ENCODE measurements at regions not wholly inside any gene's neighbourhood (a gene's known extent, or its start where the extent isn't known, plus 50 kb on each side); places are given as distances from the start of the nearest gene placed in this dataset.

DNA sequence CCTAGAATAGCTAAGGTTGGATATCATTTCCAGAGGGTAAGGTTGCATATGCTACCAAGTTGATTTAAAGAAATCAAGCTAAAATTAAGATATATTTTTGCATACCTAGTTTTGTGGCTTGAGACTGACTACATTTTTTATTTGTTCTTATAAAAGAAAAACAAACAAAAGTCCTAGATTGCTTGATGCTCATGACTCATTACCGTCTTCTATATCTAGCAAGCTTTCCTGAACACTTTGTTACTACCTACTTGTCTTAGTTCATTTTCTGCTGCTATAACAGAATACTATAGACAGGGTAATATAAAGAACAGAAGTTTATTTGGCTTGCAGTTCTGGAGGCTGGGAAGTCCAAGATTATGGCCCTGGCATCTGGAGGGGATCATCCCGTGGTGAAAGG lies 152.1 kb upstream of the THRB start:
- no peak for DNase-seq

DNA sequence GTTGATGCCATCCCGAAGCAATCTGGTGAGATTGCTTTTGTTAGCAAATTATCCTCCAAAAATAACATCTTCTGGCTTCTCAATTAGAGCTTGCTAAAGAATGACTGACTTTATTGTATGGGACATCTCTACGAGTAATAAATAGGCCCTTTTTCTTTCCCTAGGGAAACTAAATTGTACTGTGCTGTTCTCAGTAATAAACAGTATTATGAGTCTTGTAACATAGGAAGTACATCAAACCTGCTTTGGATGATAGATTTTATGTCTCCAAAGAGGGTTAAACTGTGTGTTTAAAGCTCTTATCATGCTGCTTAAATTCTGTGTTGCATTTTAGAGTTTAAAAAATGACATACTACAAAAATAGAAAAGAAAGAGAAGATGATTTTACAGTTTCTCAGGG lies 153.4 kb upstream of the THRB start:
- no peak for DNase-seq

DNA sequence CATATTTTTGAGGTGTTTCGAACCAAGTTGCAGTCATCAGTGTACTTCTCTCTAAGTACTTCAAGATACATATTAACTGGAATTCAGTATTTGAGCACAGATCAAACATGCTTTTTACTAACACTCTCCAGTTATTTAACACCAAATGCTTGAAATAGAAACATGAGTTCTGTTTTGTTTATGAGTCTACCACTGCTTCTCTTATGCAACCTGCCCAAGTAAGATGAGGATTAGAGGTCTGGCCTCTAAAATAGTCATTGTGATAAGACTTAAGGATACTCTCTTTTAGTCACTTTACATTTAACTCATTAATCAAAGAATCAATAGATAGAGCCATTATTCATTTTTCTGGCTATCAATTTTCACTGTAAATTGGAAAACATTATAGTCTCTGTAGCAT lies 156.2 kb upstream of the THRB start:
- no peak for DNase-seq

DNA sequence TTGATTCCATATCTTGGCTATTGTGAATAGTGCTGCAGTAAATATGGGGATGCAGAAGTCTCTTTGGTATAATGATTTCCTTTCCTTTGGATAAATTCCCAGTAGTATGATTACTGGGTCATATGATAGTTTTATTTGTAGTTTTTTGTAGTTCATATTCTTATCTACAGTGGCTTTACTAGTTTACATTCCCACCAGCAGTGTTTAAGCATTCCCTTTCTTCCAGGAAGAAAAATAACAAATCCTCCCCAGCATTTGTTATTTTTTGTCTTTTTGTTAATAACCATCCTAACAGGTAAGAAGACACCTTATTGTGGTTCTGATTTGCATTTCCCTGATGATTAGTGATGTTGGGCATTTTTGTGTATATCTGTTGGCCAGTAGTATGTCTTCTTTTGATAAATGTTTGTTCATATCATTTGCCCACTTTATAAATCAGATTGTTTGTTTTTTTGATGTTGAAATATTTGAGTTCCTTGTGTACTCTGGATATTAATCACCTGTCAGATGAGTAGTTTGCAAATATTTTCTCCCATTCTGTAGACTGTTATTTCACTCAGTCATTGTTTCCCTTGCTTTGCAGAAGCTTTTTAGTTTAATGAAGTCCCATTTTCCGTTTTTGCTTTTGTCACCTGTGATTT lies 163.3 kb upstream of the THRB start:
- no peak for DNase-seq

DNA sequence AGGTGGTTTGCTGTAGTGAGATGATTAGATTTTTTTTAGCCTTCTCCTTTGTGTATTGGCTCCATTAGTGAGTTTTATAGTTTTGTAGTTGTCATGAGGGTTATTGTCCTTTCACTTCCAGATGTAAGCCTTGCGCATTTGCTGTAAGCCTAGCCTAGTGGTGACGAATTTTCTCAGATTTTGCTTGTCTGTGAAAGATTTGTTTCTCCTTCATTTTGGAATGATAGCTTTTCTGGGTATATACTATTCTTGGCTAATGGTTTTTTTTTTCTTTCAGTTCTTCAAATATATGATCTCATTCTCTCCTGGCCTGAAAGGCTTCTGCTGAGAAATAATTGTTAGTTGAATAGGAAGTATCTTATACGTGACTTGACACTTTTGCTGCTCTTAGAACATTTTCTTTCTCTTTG lies 166.5 kb upstream of the THRB start:
- DNase-seq = no peak

DNA sequence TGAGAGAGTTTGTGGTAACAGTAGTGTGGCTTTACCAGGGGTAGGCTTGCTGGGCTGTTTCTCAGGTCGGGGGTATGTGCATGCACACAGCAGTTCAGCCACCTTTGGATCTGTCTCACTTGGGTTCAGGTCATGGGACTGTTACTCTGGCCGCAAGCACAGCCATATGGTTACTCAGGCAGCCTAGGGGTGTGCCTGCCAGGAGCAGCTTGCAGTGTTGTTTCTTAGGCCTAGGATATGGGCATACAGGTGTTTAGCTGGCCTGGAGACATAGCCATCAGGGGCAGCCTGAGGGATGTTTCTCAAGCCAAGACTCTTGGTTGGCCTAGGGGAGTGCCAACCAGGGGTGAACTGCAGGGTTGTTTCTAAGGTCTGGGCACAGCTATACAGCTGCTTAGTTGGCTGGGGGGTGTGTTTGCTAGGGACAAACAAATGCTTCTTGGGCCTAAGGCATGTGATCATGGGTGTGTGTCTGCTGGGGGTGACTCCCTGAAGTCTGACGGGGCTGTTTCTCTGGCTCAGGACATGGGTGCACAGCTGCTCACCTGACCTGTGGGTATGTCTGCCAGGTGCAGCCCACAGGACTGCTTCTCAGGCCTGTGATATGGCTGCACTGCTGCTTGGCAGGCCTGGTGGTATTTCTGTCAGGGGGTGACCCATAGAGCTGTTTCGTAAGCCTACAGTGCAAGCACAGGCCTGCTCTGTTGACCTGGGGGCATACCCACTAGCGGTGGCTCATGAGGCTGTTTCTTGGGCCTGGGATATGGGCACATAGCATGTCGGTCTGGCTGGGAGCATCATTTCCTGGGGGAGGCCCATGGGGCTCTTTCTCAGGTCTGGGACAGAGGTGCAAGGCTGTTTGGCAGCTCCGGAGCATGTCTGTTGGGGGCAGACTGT lies 168.0 kb upstream of the THRB start:
- DNase-seq = no peak

DNA sequence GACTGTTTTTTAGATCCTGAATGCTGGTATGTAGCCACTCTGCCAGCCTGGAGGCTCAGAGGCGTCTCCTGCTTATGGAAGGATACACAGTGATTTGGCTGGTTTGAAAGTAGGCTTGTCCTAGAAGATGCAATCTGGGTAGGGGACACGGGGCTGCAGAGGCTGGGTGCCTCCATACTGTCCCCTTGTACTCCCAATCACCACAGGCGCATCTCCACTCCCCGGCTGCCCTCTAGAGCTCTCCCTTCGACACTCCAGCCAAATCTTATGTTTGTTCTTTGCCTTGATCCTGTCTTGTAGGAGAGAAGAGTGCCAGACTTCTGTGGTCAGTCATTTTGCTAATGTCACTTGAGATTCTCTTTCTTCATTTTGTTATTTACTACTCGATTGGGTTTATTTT lies 168.8 kb upstream of the THRB start:
- no peak for DNase-seq

DNA sequence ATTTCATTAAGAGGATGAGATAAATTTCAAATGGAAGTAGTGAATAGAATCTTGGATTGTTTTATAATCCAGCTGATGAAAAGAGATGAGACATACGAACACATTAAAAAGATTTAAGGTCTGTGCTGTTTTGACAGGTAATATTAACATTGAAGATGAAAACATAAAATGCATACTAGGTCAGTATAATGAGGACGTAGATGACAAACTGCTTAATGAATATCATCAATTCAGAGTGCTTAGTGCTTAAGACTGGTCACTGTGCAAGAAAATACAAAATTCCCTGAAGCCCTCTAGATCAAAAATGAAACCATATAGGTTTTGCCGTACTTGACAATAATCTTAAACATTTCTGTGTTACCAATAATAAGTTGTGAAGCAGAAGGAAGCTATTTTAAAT lies 173.4 kb upstream of the THRB start:
- no peak for DNase-seq

DNA sequence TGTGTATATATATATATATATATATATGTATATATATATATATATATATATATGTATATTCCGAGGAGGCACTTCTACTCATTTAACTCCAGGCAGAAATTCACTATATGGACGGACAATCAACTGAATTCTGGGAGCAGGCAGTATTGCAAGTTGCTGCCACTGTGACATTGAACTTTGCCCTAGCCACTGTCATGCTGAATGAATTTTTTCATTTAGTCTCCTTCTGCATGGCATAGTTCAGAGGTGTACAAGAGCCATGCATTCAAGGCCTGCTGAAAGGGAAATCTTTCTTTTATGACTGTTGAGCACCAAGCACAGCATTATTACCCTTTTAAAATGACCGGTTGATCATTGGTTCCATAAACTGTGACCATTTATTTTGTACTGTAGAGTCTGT lies 176.2 kb upstream of the THRB start:
- no peak for DNase-seq

DNA sequence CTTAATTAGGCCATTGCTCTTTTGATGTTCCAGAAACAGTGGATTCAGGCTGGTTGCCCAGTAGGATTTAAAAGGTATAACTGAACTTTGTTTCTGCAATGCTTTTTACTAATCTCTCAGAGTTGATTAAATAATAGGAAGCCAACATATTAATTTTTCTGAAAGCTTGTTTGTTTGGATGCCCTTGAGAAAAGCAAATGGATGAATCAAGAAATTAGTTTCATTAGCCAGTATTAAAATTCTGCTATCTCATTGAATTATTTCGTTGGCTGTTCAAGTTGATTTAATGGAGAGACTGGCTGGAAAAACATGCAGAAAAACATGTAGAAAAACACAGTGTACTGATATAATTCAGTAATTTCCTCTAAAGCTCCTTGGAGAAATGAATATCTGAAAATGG lies 178.9 kb upstream of the THRB start:
- no peak for DNase-seq

DNA sequence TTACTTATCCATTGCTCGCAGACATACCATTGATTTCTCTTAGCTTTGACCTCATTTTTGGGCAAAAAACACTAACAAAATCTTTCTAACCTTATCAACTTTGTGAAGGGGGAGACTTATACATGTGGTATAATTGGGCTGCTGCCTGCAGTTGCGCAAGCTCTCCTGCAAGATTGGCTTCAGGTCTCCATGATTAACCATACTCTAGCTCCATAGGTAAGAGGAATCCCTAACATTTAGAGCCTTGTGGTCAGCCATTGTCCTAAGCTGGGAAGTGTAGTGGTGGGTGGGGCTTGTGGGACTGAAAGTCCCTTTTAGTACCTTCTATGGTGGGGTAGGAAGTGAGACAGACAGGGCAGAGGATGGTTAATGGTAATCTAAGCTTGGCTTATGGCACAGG lies 179.6 kb upstream of the THRB start:
- no peak for DNase-seq

DNA sequence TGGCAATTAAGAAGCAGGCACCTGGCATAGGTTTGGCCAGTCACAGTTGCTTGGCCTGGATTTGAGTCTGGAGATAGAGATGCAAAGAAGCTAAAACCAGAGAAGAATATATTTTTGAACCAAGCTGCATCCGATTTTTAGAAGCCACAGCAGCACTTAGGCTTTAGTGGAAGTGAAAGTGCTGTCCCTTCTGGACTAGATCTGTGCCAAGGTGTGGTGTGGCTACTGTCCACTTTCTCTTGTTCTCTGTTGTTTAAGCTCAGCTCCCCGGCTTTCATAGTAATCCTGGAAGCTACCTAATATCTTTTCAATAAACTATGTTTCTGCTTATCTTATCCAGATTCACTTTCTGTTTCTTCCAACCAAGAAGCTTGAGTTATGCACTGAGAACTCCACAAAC lies 183.4 kb upstream of the THRB start:
- no peak for DNase-seq

DNA sequence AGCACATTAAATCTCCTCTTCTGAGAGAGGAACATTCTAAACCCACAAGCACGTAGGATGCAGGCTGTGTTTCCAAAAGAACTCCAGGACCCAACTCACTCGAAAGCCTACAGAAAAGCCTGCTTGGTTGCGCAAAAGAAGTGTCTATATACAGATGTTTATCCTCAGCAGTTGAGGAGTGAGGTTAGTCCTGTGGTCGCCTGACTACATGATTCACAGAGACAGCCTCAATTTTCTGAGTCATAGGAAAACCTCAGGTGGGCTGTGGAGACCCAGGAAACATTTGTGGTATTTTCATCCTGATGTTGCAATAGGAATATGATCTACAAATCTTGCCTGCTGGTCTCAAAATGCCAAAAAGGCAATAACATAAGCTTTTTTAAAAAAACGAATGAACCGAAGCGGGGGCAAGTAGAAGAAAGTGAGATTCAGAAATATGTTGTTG lies 183.8 kb upstream of the THRB start:
- DNase-seq = peak; percentile 72

DNA sequence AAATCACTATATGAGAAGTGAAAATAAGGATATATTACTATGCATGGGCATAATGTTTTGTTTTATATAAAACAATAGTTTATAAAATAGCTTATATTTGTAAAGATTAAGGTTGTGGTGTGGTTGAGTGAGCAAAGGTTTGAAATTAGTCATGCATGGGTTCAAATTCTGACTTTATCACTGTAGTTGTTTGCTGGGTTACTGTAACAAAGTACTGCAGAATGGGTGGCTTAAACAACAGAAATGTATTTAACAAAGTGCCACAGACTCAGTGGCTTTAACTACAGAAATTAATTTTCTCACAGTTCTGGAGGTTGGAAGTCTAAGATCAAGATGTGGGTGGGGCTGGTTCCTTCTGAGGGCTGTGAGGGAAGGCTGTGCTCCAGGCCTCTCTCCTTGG lies 184.8 kb upstream of the THRB start:
- DNase-seq = no peak

DNA sequence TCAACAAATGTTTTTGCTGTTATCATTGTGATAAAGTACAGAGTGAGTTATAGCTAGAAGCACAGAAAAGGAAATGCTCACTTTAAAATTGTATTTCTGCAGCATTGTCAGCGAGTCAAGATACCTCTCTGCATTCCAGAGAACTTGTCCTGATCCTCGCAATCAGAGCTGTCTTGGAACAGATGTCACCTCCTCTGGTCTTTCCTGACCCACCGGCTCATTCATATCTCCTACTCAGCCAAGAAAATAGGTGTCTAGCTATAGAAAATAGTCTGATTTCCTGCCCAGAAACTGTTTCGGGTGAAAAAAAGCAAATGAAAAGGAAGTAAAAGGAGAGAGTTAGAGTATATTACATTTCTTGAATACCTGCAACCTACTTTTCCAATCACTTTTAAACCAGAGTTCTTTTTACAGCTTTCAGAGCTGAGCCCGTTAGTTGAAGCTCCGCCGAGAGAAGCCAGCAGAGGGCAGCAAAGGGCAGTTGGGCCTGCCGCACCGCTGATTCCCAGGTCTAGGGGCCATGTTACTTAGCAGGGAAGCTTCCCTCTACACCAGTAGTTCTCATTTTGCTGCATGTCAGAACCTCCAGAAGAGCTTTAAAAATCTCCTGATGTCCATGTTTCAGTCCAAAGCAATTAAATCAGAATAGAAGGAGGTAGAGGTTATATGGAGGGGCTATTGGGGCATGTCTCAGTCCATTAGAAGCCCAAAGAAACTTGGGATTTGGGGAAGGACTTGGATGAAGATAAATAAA lies 185.7 kb upstream of the THRB start:
- peak; percentile 87 for DNase-seq

DNA sequence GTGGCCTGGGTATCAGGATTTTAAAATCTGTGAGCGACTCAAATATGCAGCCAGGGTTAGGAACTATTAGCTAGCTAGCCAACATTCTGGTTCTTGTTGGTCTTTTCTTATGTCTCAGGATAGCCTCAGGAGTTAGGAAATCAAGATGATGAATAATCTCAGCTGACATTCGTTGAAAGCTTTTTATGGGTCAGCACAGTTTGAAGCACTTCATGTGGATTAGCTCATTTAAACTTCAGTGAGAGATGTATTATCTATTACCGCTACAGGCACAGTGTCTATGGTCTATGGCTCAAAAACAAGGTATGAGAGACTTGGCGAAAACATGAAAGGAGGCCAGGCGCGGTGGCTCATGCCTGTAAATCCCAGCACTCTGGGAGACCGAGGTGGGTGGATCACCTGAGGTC lies 187.5 kb upstream of the THRB start:
- no peak for DNase-seq

DNA sequence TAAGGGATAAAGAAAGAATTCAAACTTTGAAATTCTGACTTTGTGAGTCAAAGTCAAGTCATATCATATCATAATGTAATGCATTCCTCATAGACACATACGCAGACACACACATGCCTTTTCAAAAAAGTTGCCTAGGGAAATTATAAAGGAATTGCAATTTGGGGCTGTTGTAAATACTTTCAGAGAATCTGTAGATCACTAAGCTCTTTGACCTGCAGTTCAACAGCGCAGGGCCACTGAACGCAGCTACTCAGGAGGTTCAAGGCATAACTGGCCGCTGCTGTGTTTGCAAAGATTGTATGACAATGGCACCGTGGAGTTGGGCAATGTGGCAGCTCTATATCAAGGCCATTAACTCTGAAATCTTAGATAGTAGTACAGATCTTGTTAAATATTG lies 188.4 kb upstream of the THRB start:
- no peak for DNase-seq

DNA sequence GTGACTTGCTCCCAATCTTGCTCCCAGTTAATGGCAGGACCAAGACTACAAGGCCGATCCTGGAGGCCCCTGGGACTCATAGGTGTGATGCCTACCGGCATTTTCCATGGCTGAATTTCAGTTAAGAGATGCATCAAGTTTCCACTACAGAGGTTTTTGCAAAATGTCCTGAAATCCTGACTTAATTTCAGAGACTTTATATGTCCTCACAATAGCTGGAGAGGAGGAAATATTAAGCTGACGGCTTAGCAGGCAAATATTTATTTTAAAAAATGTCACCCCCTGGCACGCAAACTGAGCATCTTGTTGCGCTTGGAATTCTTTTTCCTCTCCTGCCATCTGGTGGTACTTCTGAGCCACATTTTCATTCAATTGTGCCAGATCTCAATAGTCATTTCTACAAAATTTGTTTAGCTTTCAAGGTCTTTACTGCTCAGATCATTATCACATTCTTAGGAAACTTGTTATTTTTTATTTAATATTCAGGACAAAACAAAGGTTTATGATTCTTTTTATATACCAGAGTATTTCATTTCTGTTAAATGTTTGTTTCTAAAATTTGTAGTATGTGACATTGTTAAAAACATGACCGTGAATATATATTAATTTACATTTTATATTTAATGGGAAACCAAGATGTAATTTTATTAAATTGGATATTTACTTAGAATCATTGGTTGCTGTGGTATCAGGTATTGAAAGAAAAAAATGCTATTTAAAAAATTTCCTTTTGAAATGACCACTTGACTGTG lies 189.2 kb upstream of the THRB start:
- peak; percentile 77 for DNase-seq

DNA sequence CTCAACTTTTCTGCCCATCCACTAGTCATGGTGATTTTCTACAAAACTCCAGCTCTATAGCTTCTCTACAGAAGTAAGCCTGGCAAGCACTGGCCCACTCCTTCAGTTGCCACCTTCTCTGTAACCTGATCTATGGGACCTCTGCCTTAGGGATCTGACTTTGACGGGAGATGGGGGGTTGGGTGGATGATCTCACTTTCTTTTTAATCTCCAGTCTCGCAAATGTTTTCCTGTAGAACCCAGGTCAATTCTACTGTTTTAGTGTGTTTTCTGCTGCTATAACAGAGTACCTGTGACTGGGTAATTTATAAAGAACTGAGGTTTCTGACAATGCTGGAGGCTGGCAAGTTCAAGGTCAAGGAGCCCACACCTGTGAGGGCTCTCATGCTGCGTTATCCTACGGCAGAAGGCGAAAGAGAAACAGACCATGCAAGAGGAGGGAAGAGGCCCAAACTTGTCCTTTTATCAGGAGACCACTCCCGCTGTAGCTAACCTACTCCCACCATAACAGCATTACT lies 189.9 kb upstream of the THRB start:
- DNase-seq = no peak

DNA sequence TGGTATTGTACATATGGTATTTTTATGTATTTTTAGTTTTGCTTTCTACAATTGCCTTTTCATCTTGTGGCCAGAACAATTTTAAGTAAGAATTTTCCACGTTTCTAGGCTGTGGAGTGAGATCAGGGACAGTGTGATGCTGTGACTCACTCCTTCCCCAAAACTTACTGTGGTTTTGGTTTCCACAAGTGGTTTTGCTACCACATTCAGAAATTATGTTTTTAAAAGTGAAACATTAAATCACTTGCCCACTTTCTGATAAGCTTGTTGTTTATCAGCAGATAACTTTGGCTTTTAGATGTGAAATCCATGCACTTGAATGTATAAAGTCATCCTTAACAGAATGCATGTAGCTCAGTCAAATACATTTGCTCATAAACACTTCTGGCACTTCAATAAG lies 192.2 kb upstream of the THRB start:
- DNase-seq = peak; percentile 28

DNA sequence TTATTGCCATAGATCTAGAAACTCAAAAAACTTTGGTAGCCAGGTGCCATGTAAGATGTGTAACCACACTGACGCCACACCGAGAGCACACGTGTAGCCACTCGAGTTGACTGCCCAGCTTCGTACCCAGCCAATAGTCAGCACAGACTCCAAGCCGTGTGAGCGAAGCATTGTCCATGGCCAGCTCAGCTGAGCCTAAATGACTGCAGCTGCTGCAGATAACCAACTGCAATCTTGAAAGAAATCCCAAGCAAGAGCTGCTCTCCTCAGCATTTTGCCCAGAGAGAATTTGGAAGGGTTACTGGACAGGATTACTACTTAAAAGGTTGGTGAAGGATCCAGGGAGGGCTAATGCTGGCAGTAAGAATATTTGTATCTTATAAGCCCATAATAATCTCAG lies 193.0 kb upstream of the THRB start:
- no peak for DNase-seq

DNA sequence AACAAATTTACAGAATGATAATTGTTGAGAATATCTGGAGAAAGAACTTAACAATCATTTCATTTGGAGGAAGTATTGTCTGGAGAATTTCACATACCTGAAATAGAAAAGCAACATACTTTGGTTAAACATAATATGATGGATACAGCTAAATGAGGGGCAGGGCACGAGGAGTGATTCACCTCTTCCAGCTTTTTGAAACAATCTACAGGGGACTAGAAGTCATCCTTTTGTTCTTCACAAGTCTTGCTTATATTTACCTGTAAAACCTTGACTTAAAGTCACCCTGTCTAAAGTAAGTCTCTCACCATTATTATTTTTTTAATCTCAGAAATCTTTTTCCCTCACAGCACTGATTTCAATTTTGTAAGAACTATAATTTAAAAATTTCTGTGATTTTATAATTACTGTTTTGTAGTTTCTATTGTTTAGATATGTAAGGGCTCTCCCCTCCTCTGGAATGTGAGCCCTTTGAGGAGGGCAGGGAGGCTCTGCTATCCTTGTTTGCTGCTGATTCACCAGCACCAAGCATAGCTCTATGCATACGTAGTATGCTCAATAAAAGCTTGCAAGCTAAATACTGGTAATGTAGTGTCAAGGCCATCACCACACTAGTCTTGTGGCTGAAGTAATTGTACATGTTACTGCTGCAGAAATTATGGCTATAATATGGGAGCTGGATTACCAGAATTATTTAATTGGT lies 193.9 kb upstream of the THRB start:
- no peak for DNase-seq
